Activated T-cell treated with anti-CD3 and anti-CD28 coated beads, Interleukin-2, amount 50 U/mL, for 24 hours (primary cell): ENCODE measurements at regions not wholly inside any gene's neighbourhood (a gene's known extent, or its start where the extent isn't known, plus 50 kb on each side); places are given as distances from the start of the nearest gene placed in this dataset.

Source experiments
- DNase-seq: peaks from one replicate; pipeline ENCODE4 v3.0.0-alpha.2; 2020
- H3K27ac Mint-ChIP-seq: 2 replicates; pipeline ENCODE4 v1.8.0; 2020; ENCODE audit warnings: mild to moderate bottlenecking, mixed read lengths
- H3K27me3 Mint-ChIP-seq: 2 replicates; pipeline ENCODE4 v1.8.0; 2020; ENCODE audit warnings: mixed read lengths
- H3K36me3 Mint-ChIP-seq: 2 replicates; pipeline ENCODE4 v1.8.0; 2020; ENCODE audit warnings: low read depth, mixed read lengths
- H3K4me1 Mint-ChIP-seq: 2 replicates; pipeline ENCODE4 v1.8.0; 2020; ENCODE audit warnings: low read depth, mixed read lengths
- H3K4me3 Mint-ChIP-seq: 2 replicates; pipeline ENCODE4 v1.8.0; 2020; ENCODE audit warnings: mild to moderate bottlenecking, moderate library complexity, mixed read lengths
- H3K9me3 Mint-ChIP-seq: 2 replicates; pipeline ENCODE4 v1.8.0; 2020; ENCODE audit warnings: mixed read lengths

DNA sequence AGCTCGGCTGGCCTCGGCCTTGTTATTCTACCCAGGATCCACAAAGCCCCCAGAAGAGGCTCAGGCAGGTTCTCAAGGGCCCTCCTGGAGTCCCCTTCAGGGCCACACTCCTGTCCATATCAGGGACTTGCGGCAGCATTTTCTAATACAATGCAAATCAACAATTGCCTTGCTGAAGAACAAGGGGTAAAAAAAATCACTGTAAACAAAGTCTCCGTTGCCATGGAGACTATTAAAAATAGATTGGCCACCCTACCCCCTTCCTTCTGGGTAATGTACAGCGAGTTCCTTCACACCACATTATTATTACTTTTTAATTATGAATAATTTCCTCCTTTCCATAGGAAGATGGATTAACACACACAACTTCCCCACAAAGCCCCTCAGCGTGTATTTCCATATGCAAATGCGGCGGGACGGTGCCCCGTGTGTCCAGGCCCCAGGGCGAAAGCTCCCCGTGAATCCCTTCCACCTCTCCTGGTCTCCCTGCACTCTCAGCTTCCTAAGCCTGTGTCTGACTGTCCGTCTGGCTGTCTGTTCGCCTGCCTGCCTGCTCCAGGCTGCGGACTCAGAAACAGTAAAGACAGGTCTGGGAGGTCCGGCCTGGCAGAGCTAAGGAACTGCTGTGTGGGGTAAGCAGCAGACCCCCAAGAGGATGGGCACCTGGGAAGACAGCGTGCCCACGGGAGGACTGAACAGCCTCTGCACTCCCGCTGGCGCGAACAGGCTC is 196.6 kb downstream of the RBFOX3 start:
- H3K27ac Mint-ChIP-seq = no peak overlapping the region
- no peaks in the 10 kb centered on the region for H3K36me3 Mint-ChIP-seq

DNA sequence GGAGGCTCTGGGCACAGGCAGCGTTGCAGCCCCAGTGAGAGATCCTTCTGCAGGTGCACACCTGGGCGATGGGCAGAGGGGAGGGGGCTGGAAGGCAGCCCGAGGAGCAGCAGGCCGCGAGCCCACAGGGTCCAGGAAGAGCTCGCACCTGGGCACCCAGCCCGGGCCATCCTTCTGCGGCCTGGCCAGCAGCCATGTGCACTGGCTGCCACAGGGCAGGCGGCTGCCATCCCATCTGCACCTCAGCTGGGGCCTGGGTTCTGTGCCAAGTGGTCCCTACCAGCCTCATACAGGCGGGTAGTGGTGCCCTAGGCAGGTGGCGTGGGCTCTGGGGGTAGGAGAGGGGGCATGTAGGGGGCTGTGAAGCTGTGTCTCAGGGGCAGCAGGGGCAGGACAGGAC is 197.2 kb downstream of the RBFOX3 start:
- H3K4me3 Mint-ChIP-seq = no peak overlapping the region
- H3K4me1 Mint-ChIP-seq = no peaks in the 10 kb centered on the region
- peaks cover 27% of the 10 kb centered on the region for H3K27me3 Mint-ChIP-seq
- H3K27ac Mint-ChIP-seq = no peak overlapping the region
- no peaks in the 10 kb centered on the region for H3K9me3 Mint-ChIP-seq
- H3K36me3 Mint-ChIP-seq = no peaks in the 10 kb centered on the region
- DNase-seq = no peak

More for the DNA sequence above, 196.6 kb downstream of the RBFOX3 start:
- no peaks in the 10 kb centered on the region for H3K4me1 Mint-ChIP-seq
- H3K27me3 Mint-ChIP-seq = peaks cover 21% of the 10 kb centered on the region
- no peak overlapping the region for H3K4me3 Mint-ChIP-seq
- DNase-seq = no peak
- no peaks in the 10 kb centered on the region for H3K9me3 Mint-ChIP-seq

DNA sequence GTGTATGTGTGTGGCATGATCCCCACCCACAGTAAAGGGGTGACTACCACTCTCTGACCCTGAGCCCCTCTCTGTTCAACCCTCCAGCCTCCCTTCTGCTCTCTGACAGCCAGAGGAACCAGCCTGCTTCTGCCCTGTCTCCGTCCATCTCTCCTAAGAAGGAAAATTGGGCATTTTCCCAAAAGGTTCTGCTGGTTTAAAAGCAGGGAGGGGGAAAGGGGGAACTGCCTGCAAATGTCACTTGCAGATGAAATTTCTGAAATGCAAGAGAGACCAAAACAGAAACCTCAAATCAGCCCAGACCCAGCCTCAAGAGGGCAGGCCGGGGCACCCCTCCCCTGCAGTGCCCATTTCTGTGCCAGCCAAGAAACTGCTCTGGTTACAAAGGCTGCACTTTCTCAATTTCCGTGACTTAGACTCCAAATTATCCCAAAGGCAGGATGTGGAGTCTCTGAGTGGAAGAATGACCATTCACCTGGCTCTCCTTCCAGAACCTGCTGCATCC is 197.9 kb downstream of the RBFOX3 start:
- Mint-ChIP-seq H3K4me1 (no peaks in the 10 kb centered on the region), H3K9me3 (no peaks in the 10 kb centered on the region), H3K36me3 (no peaks in the 10 kb centered on the region), H3K27ac (no peak overlapping the region), H3K4me3 (no peak overlapping the region), H3K27me3 (peaks cover 32% of the 10 kb centered on the region)
- DNase-seq = no peak

DNA sequence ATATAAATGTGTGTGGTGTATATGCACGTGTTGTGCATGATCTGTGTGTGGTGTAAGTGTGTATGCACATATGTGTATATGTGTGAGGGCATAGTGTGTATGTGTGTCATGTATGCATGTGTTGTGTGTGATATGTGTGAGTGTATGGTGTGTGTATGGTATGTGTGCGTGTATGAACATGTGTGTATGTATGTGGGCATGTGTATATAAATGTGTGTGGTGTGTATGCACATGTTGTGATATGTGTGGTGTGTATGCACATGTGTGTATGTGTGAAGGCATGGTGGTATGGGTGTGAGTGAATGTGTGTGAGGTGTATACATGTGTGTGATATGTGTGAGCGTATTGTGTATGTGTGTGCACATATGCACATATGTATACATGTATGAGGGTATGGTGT is 198.7 kb downstream of the RBFOX3 start:
- DNase-seq = no peak
- Mint-ChIP-seq H3K4me3 (no peak overlapping the region), H3K27ac (no peak overlapping the region), H3K9me3 (no peaks in the 10 kb centered on the region), H3K36me3 (no peaks in the 10 kb centered on the region), H3K4me1 (no peaks in the 10 kb centered on the region), H3K27me3 (peaks cover 40% of the 10 kb centered on the region)

DNA sequence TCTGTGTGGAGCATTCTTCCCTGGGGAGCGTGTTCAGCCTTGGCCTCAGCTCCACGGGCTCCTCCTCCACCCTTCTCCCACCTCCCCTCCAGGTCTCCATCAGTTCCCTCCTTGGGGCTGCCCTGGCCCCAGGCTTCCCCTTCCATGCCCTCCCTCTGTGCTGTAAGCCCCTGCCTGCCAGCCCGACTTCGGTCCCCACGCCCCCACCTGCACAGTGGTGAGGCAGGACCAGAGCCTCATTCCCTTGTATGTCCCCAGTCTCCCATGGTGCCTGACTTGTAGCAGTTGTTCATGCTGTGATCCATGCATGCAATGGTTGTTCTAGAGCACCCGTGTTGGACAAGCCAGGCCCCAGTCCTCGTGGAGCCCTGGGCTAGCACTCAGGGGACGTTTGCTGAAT is 199.4 kb downstream of the RBFOX3 start:
- Mint-ChIP-seq H3K9me3 (no peaks in the 10 kb centered on the region), H3K27me3 (peaks cover 47% of the 10 kb centered on the region), H3K36me3 (no peaks in the 10 kb centered on the region), H3K4me1 (no peaks in the 10 kb centered on the region), H3K27ac (no peak overlapping the region), H3K4me3 (no peak overlapping the region)
- no peak for DNase-seq

DNA sequence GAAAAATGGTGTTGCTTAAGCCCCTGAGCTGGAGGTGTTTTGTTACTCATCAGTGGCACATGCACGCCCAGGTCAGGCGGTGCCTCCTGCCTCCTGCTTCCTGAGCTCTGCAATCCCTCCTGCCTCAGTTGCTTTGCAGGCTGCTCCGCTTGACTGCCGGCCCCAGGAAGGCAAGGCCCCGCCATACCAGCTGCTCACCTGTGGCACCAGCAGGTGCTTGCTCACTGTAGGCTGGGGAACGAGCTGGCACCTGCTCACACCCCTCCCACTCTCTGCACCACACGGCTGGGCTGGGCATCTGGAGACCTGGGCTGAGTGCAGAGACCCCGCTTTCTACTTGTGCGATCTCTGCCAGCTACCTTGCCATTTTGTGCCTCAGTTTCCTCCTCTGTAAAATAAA is 200.2 kb downstream of the RBFOX3 start:
- Mint-ChIP-seq H3K4me3 (no peak overlapping the region), H3K9me3 (no peaks in the 10 kb centered on the region), H3K27ac (no peak overlapping the region), H3K4me1 (no peaks in the 10 kb centered on the region), H3K27me3 (peaks cover 48% of the 10 kb centered on the region), H3K36me3 (no peaks in the 10 kb centered on the region)
- DNase-seq = no peak

DNA sequence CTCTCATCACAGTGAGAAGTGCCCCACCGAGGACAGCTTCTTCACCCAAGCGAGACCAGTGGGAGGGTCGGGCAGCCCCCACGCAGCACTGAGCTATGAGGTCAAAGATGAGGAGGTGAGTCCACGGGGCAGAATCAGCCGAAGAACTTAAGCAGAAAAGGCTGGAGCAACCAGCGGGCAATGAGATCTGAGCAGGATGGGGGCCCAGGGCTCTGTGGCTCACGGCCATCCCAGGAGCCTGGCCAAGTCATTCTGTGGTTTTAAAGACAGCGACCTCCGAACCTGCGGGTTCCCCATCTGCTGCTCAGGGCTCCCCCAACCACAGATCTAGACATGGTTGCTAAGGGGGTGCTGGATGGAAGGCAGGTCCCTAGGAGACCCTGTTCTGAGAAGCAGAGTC is 202.6 kb downstream of the RBFOX3 start:
- Mint-ChIP-seq H3K27ac (no peak overlapping the region), H3K36me3 (no peaks in the 10 kb centered on the region), H3K27me3 (peaks cover 54% of the 10 kb centered on the region), H3K9me3 (no peaks in the 10 kb centered on the region), H3K4me1 (no peaks in the 10 kb centered on the region), H3K4me3 (no peak overlapping the region)
- no peak for DNase-seq

DNA sequence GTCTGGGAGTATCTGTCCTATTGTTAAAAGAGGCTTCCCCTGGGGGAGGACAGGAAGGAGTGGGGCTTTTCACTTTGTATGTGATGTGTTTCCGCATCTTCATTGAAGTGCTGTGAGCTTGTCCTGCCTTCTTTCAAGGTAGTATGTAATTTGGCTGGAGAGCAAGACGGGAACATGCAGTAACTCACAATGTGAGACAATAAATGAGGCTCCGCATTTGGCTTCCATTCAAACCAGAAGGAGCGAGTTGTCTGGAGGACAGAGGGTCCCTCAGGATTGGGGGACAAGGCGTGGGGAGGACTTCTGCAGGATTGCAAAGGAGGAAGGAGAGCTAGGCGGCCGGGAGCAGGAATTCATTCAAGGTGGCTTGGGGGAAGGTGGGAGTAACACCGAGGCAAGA is 203.5 kb downstream of the RBFOX3 start:
- DNase-seq = no peak
- Mint-ChIP-seq H3K9me3 (no peaks in the 10 kb centered on the region), H3K4me1 (no peaks in the 10 kb centered on the region), H3K27ac (no peak overlapping the region), H3K4me3 (no peak overlapping the region), H3K36me3 (no peaks in the 10 kb centered on the region), H3K27me3 (peaks cover 54% of the 10 kb centered on the region)

DNA sequence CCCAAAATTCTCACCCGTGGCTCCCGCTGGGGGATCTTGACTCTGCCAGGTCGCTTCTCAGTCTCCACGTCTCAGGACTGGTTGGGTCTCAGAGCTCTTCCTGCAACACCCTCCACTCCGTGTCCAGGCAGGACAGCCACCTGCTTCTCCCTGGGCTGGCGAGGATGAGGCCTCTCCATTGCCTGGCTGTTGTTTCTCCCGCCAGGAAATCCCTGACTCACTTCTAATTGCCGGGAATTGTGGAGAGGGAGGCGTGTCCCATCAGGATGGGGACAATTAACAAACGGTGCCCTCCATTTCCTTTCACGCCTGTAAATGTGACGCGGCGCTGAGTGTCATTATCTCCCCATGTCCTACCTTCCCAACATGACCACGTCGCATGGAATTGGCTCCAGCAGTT is 204.5 kb downstream of the RBFOX3 start:
- Mint-ChIP-seq H3K27me3 (peaks cover 62% of the 10 kb centered on the region), H3K36me3 (no peaks in the 10 kb centered on the region), H3K4me3 (no peak overlapping the region), H3K27ac (no peak overlapping the region), H3K4me1 (peaks cover 2% of the 10 kb centered on the region), H3K9me3 (no peaks in the 10 kb centered on the region)
- DNase-seq = no peak

DNA sequence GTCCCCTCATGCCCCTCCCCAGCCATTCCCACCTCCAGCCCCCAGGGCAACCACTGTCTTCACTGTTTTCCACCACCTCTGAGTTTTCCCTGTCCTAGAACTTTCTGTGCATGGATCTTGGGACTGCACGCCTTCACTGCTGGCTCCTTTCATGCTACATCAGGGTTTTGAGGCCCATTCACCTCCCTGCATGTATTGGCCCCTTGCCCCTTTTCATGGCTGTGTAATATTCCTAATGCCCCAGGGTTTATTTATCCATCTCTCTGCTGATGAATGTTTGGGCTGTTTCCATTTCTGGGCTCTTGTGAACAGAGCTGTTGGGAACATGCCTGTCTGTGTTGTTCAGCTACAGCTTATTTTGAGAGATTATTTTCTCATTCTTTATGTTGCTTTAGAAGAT is 205.0 kb downstream of the RBFOX3 start:
- Mint-ChIP-seq H3K36me3 (no peaks in the 10 kb centered on the region), H3K27ac (no peak overlapping the region), H3K4me3 (no peak overlapping the region), H3K4me1 (peaks cover 7% of the 10 kb centered on the region), H3K27me3 (peaks cover 67% of the 10 kb centered on the region), H3K9me3 (no peaks in the 10 kb centered on the region)
- no peak for DNase-seq

DNA sequence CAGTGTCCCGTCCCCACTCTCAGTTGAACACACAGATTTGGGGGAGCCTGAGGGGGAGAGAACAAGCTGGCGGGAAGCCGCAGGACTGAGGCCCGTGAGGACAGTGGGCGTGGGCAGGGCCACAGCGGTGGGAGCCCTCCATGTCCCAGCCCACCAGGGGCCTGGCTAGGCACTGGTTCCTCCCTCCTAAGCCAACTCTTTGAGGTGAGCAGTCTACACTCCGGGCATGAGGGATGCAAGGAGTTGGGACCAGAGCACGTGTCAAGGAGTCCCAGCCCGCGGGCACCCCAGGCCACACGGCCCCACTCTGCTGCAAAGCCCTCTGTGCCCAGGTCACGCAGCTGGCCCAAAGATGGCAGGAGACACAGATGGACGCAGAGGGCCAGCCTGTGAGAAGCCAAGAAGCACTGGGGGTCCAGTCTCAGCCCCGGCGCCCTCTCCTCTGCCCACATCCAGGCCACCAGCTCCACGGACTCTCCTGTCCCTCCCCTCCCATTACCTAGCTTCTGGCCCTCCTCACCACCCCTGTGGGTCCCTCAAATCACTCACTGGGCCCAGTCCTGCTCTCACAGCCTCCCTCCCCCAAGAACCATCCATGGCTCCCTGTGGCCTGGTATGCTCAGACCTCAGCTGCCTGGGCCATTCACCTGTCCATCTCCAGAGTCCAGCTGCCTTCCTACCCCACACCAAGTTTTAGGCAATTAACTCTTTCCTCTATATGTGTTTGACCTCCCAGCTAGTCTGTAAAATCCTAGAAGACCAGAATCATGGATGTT is 206.5 kb downstream of the RBFOX3 start:
- DNase-seq = no peak
- Mint-ChIP-seq H3K27me3 (peaks cover 75% of the 10 kb centered on the region), H3K4me3 (no peak overlapping the region), H3K4me1 (peaks cover 13% of the 10 kb centered on the region), H3K27ac (no peak overlapping the region), H3K9me3 (no peaks in the 10 kb centered on the region), H3K36me3 (no peaks in the 10 kb centered on the region)

DNA sequence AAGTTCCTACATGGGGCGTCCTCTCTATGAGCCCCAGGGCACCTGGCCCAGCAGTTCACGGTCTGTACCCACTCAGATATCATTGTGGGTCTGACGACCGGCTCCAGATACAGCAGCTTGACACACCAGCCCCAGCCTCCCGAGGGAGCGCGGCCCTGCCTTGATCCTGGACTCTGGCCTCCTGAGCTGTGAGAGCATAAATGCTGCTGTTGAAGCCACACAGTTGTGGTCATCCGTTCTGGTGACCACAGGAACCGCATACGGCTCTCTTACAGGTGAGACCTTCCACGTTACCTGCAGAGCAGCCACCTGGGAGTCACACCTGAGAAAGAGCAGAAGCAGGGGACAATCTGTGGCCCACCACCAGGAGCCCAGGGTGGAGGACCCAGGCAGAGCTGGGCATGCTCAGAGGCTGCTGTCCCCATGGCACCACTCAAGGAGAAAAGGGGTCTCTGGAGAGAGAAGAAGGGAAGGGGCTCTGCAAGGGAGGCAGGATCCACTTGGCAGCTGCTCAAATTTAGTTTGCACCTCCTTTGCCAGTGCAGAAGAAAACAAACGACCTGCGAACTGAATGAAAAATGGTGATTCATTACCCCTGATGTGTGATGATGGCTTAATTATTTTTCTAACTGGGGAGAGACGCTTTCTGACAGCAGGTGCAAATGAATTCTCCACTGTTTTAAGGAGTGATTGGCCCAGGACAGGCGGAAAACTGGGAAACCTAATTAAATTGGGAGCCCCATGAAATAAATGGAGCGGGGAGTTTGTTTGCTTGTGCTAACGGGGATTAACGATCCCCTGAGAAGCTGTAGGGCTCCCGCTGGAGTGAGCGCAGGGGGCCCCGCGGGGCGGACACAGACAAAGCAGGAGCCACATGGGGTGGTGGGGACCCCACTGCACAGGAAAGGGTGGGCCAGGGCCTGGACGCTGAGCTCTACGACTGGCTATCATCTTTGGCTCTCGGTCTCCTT is 208.9 kb downstream of the RBFOX3 start:
- Mint-ChIP-seq H3K4me1 (peaks cover 13% of the 10 kb centered on the region), H3K9me3 (no peaks in the 10 kb centered on the region), H3K27me3 (peaks cover 70% of the 10 kb centered on the region), H3K36me3 (no peaks in the 10 kb centered on the region), H3K27ac (no peak overlapping the region), H3K4me3 (no peak overlapping the region)
- DNase-seq = no peak

DNA sequence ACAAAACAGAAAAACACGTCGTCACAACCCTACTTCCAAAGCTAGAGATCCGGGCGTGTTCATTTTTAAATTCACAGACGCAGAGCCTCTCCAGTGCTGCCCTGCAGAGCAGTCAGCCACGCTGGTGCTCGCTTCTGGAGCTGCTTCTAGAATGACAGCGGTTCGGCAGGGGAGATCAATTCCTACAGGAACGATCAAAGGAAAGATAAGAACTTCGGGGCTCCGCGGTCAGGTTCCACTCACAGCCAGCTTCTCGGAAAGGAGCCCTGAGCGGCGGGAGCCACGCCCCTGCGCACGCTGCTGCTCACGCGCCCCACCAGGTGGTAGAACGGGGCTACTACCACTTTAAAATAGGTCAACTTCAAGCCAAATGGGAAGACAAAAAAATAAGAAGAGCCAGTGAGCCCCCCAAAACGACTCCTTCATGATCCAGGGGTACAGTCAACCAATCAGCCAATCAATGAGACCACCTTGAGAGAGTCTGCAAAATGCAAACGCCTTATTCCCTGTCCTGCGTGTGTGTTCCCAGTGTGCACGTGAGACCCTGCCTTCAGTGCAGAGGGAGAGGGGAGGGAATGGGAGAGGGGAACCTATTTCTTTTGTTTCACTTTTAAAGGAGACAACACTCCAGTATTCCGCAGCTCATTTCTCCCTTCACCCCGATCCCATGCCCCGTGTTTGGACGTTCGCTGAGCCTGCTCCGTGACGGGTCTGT is 209.7 kb downstream of the RBFOX3 start:
- Mint-ChIP-seq H3K27ac (peak overlapping the region; percentile 15), H3K4me3 (peak overlapping the region; percentile 58), H3K9me3 (no peaks in the 10 kb centered on the region), H3K4me1 (peaks cover 13% of the 10 kb centered on the region), H3K27me3 (peaks cover 62% of the 10 kb centered on the region), H3K36me3 (no peaks in the 10 kb centered on the region)
- peak; percentile 88 for DNase-seq

DNA sequence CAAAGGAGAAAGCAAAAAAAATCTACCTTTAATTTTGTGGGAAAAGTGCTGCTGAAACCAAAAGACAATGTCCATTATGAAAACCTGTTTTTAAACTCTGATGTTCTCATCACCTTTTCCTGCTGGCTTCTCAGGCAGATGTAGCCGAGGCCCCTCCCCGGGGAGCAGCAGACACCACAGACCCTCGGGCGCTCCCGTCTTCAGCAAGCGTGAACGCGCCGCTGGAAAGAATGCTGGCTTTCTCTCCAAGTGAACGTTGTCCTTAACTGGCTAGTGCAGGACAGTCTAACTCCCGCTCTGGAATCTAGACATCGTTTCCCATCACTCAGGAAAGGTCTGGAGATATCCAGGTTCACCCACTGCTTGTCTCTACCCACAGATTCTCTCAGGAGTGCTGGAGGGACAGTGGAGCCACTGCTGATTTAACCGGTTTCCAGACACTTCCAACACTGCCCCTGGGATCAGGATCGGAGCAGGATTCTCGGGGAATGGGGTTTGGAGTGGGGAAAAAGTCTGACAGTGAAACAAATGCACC is 211.2 kb downstream of the RBFOX3 start:
- Mint-ChIP-seq H3K9me3 (no peaks in the 10 kb centered on the region), H3K4me1 (peaks cover 13% of the 10 kb centered on the region), H3K27ac (no peak overlapping the region), H3K27me3 (peaks cover 50% of the 10 kb centered on the region), H3K4me3 (no peak overlapping the region), H3K36me3 (no peaks in the 10 kb centered on the region)
- no peak for DNase-seq
